HepG2 (cell line): ENCODE measurements at regions not wholly inside any gene's neighbourhood (a gene's known extent, or its start where the extent isn't known, plus 50 kb on each side); places are given as distances from the start of the nearest gene placed in this dataset.

Experiments
- ATAC-seq: fragments of 200-7000 bp; cut with Tn5 transposase; 3 replicates; pipeline ENCODE4 v1.9.1; 2020; ENCODE audit warnings: mild to moderate bottlenecking, moderate library complexity
- BruUV-seq: library from RNA; stranded (reverse); fragments of 400-500 nt; replicated peaks from 2 replicates; lab custom pipeline; 2021; lab: Mats Ljungman, UMichigan
- CTCF ChIA-PET: fragments of 300-600 bp; formaldehyde crosslinking; extraction: SDS; loops from one replicate; lab custom pipeline; 2021; ENCODE audit warnings: low total read pairs, inconsistent platforms, low intra/inter-chr PET ratio; lab: Yijun Ruan, JAX
- POLR2A ChIA-PET: fragments of 350-600 bp; sonication (Branson Sonifier 250); formaldehyde crosslinking; loops from one replicate; lab custom pipeline; 2020; ENCODE audit warnings: antibody characterized with exemption, inconsistent platforms; lab: Yijun Ruan, JAX
- DNase-seq: peaks from one replicate; pipeline ENCODE4 v3.0.0-alpha.2; 2015; ENCODE audit warnings: low spot score
- FAIRE-seq: peaks from 3 replicates; lab custom pipeline; 2011; peaks lifted over from hg19 to GRCh38; lab: Jason Lieb, UNC
- H2AFZ ChIP-seq: one replicate; pipeline ENCODE4 v1.6.1; 2011; ENCODE audit warnings: low read length, inconsistent platforms
- H3K27ac ChIP-seq: fragments of 300-600 bp; 3 replicates; pipeline ENCODE4 v1.8.0; 2011; ENCODE audit warnings: mixed run types, mild to moderate bottlenecking, mixed read lengths, low read length, inconsistent platforms; ENCODE audit not compliant: insufficient read depth; ENCODE audit errors: extremely low read length
- H3K27me3 ChIP-seq, 2 experiments: fragments of 200-600 bp in 1 of 2; 2 replicates in 1 of 2; 3 replicates in 1 of 2; pipeline versions ENCODE4 v1.6.0 to v1.8.0; 2011; ENCODE audit warnings: low read length in 2 of 2, mild to moderate bottlenecking in 2 of 2, moderate library complexity in 2 of 2, inconsistent platforms in 1 of 2; ENCODE audit not compliant: insufficient read depth in 2 of 2, control insufficient read depth in 1 of 2
- H3K36me3 ChIP-seq, 2 experiments: fragments of 200-600 bp in 1 of 2; replicated peaks in 1 of 2; 2 replicates in 1 of 2; 3 replicates in 1 of 2; pipeline versions ENCODE4 v1.5.1 to v1.8.0; 2011; ENCODE audit warnings: low read length in 2 of 2, inconsistent platforms in 1 of 2; ENCODE audit not compliant: insufficient read depth in 2 of 2, control insufficient read depth in 1 of 2
- H3K4me1 ChIP-seq: 2 replicates; pipeline ENCODE4 v1.5.1; 2012; ENCODE audit warnings: low read length, inconsistent platforms; ENCODE audit not compliant: insufficient read depth
- H3K4me2 ChIP-seq: 2 replicates; pipeline ENCODE4 v1.6.0; 2011; ENCODE audit warnings: low read depth, low read length, inconsistent platforms
- H3K4me3 ChIP-seq, 3 experiments: fragments of 200-600 bp in 1 of 3; sonication (generic), shearing (Covaris generic) in 1 of 3; replicated peaks in 1 of 3; 2 replicates each; pipeline ENCODE4 v1.5.1; 2011 to 2016; ENCODE audit warnings: low read length in 3 of 3, inconsistent platforms in 2 of 3, low read depth in 2 of 3, mild to moderate bottlenecking in 2 of 3, control low read depth in 1 of 3, mixed read lengths in 1 of 3; ENCODE audit not compliant: insufficient read depth in 1 of 3
- H3K79me2 ChIP-seq: one replicate; pipeline ENCODE4 v1.6.1; 2011; ENCODE audit warnings: low read length, inconsistent platforms; ENCODE audit not compliant: insufficient read depth
- H3K9ac ChIP-seq: 2 replicates; pipeline ENCODE4 v1.6.0; 2011; ENCODE audit warnings: mild to moderate bottlenecking, low read depth, low read length, inconsistent platforms; ENCODE audit not compliant: insufficient read depth
- H3K9me3 ChIP-seq: 2 replicates; pipeline ENCODE4 v1.5.1; 2012; ENCODE audit warnings: mild to moderate bottlenecking, low read length
- H4K20me1 ChIP-seq: 2 replicates; pipeline ENCODE4 v1.6.0; 2011; ENCODE audit warnings: inconsistent platforms, mild to moderate bottlenecking, low read length, moderate library complexity; ENCODE audit not compliant: insufficient read depth
- BCL6 ChIP-seq: IDR thresholded peaks from 2 replicates; pipeline ENCODE4 v1.6.1; 2016; ENCODE audit warnings: missing genetic modification reagents, missing compliant biosample characterization
- IKZF5 ChIP-seq: IDR thresholded peaks from 2 replicates; pipeline ENCODE4 v1.6.1; 2018; ENCODE audit warnings: missing genetic modification reagents, mild to moderate bottlenecking, missing compliant biosample characterization
- IRF9 ChIP-seq: sonication (generic); formaldehyde crosslinking; IDR thresholded peaks from 2 replicates; pipeline ENCODE4 v1.8.0; 2022; ENCODE audit warnings: missing genetic modification reagents, mild to moderate bottlenecking, borderline replicate concordance
- NR2F6 ChIP-seq, 2 experiments: IDR thresholded peaks; 2 replicates each; pipeline ENCODE4 v1.6.1; 2016; ENCODE audit warnings: antibody characterized with exemption in 1 of 2, mild to moderate bottlenecking in 1 of 2
- TGIF2 ChIP-seq: IDR thresholded peaks from 2 replicates; pipeline ENCODE4 v1.6.1; 2016; ENCODE audit warnings: control low read depth, missing compliant biosample characterization
- ZBTB14 ChIP-seq: sonication (generic); formaldehyde crosslinking; IDR thresholded peaks from 2 replicates; pipeline ENCODE4 v1.4.0; 2020; ENCODE audit warnings: missing genetic modification reagents
- ZMYM4 ChIP-seq: sonication (generic); formaldehyde crosslinking; IDR thresholded peaks from 2 replicates; pipeline ENCODE4 v1.8.1; 2023; ENCODE audit warnings: mild to moderate bottlenecking, missing genetic modification reagents
- ZNF652 ChIP-seq: IDR thresholded peaks from 2 replicates; pipeline ENCODE4 v1.6.1; 2016; ENCODE audit warnings: low read depth, borderline replicate concordance
- in situ Hi-C: cut with HindIII; loops from 2 replicates; pipeline ENCODE4 v1.10.0; 2017; ENCODE audit warnings: low pct_unique_long_range_greater_than_20kb; ENCODE audit not compliant: extremely low pct_ligation_motif_present
- intact Hi-C: fragments of 100-400 bp; cut with micrococcal nuclease; formaldehyde crosslinking; loops from one replicate; pipeline ENCODE4 v1.10.0; 2022; ENCODE audit not compliant: unreplicated experiment

- BruUV-seq: no TSS peak
- Histone ChIP-seq H3K27ac (no peak overlapping the region), H3K4me3 (no peak overlapping the region), H3K36me3 (no peaks in the 10 kb centered on the region), H3K4me1 (no peaks in the 10 kb centered on the region), H3K4me2 (no peak overlapping the region), H2AFZ (no peak overlapping the region), H4K20me1 (no peaks in the 10 kb centered on the region), H3K9ac (no peak overlapping the region), H3K27me3 (no peaks in the 10 kb centered on the region), H3K9me3 (no peaks in the 10 kb centered on the region), H3K79me2 (no peaks in the 10 kb centered on the region)
- no peak for ATAC-seq
- in situ Hi-C loops: no loop called here
- CTCF ChIA-PET: no interaction called here
- POLR2A ChIA-PET: no interaction called here
- intact Hi-C loops: no loop called here
- DNase-seq: no peak
- TF ChIP-seq BCL6 (CRISPR knock-in tag): no peak
- no peak for TF ChIP-seq NR2F6 (IDR thresholded peaks at IDR 0.05)
- TF ChIP-seq NR2F6 (CRISPR knock-in tag; IDR thresholded peaks at IDR 0.05): no peak
- TF ChIP-seq TGIF2: no peak
- no peak for TF ChIP-seq IRF9 (CRISPR knock-in tag)
- TF ChIP-seq ZBTB14 (CRISPR knock-in tag): no peak
- no peak for TF ChIP-seq ZMYM4 (CRISPR knock-in tag)
- TF ChIP-seq ZNF652 (CRISPR knock-in tag): no peak
- no peak for TF ChIP-seq IKZF5 (CRISPR knock-in tag)
- FAIRE-seq: no peak
Measured at GRCh38 chr3:25038271-25038670, 389.8 kb upstream of the RARB start.
